ENCODE measurements at regions not wholly inside any gene's neighbourhood (a gene's known extent, or its start where the extent isn't known, plus 50 kb on each side); places are given as distances from the start of the nearest gene placed in this dataset.
"Not testable (repeated sequence)": the region's sequence is repeated elsewhere in the genome, so short reads cannot be mapped to it uniquely, and the experiment has no call there.

GRCh38 chr2:131835621-131836091 is 308.0 kb downstream of the CCDC74A start:
- TF ChIP-seq CTCF (IDR thresholded peaks at IDR 0.05; ENCODE audit: insufficient read depth, missing control alignments): no peak
- no peak for FAIRE-seq
- no peak for DNase-seq (ENCODE audit: insufficient read length, low spot score)

GRCh38 chr2:131836116-131836515 is 308.4 kb downstream of the CCDC74A start:
- not testable (repeated sequence) for FAIRE-seq; DNase-seq (ENCODE audit: insufficient read length, low spot score)

- FAIRE-seq; DNase-seq (ENCODE audit: insufficient read length, low spot score): not testable (repeated sequence)
Measured at GRCh38 chr2:131844044-131844443, 316.4 kb downstream of the CCDC74A start.

GRCh38 chr2:131856202-131856601 is 305.6 kb downstream of the ANKRD30BL start:
- FAIRE-seq; DNase-seq (ENCODE audit: insufficient read length, low spot score): not testable (repeated sequence)

- DNase-seq (ENCODE audit: insufficient read length, low spot score); FAIRE-seq: not testable (repeated sequence)
- peak; percentile 28 for TF ChIP-seq CTCF (IDR thresholded peaks at IDR 0.05; ENCODE audit: insufficient read depth, missing control alignments)
Measured at GRCh38 chr2:131858197-131858596, 303.6 kb downstream of the ANKRD30BL start.
